Breast epithelium (tissue), 3 donors: ENCODE measurements at regions not wholly inside any gene's neighbourhood (a gene's known extent, or its start where the extent isn't known, plus 50 kb on each side); places are given as distances from the start of the nearest gene placed in this dataset.

ENCODE experiments used
- CTCF ChIP-seq, 3 donors: fragments of 450-650 bp; IDR thresholded peaks; one replicate each; pipeline ENCODE4 v1.5.1; 2016 to 2017; ENCODE audit warnings: antibody characterized with exemption in 3 of 3, mild to moderate bottlenecking in 3 of 3, moderate library complexity in 3 of 3
- POLR2A ChIP-seq: fragments of 450-650 bp; IDR thresholded peaks from one replicate; pipeline ENCODE4 v1.6.1; 2016; ENCODE audit warnings: antibody characterized with exemption, mild to moderate bottlenecking, moderate library complexity

- no peak for TF ChIP-seq POLR2A
- TF ChIP-seq CTCF (IDR thresholded peaks at IDR 0.05), result no peak
Observed at GRCh38 chr6:89025633-89026032, 54.9 kb upstream of the PNRC1 start.
